Endothelial cell (in vitro differentiated cells): ENCODE measurements at regions not wholly inside any gene's neighbourhood (a gene's known extent, or its start where the extent isn't known, plus 50 kb on each side); places are given as distances from the start of the nearest gene placed in this dataset.

Source experiments
- DNase-seq: peaks from one replicate; pipeline ENCODE4 v3.0.0; 2021; ENCODE audit warnings: low spot score
- H3K27ac Mint-ChIP-seq: one replicate; pipeline ENCODE4 v1.8.0; 2021; ENCODE audit warnings: mixed read lengths, inconsistent platforms; ENCODE audit not compliant: unreplicated experiment
- H3K27me3 Mint-ChIP-seq: one replicate; pipeline ENCODE4 v1.8.0; 2021; ENCODE audit warnings: mild to moderate bottlenecking, moderate library complexity, mixed read lengths, inconsistent platforms; ENCODE audit not compliant: unreplicated experiment
- H3K36me3 Mint-ChIP-seq: one replicate; pipeline ENCODE4 v1.8.0; 2021; ENCODE audit warnings: mild to moderate bottlenecking, low read depth, mixed read lengths, inconsistent platforms; ENCODE audit not compliant: unreplicated experiment
- H3K4me1 Mint-ChIP-seq: one replicate; pipeline ENCODE4 v1.8.0; 2021; ENCODE audit warnings: mild to moderate bottlenecking, mixed read lengths, inconsistent platforms; ENCODE audit not compliant: unreplicated experiment
- H3K4me3 Mint-ChIP-seq: one replicate; pipeline ENCODE4 v1.8.0; 2021; ENCODE audit warnings: mild to moderate bottlenecking, mixed read lengths, inconsistent platforms; ENCODE audit not compliant: unreplicated experiment
- H3K9me3 Mint-ChIP-seq: one replicate; pipeline ENCODE4 v1.8.0; 2021; ENCODE audit warnings: mixed read lengths, inconsistent platforms; ENCODE audit not compliant: unreplicated experiment
- TF ChIP-seq, protein P1 (sequence below): fragments of 200-600 bp; sonication (generic); IDR thresholded peaks from one replicate; pipeline ENCODE4 v1.5.0; 2021; ENCODE audit warnings: antibody characterized with exemption; ENCODE audit not compliant: unreplicated experiment

DNA sequence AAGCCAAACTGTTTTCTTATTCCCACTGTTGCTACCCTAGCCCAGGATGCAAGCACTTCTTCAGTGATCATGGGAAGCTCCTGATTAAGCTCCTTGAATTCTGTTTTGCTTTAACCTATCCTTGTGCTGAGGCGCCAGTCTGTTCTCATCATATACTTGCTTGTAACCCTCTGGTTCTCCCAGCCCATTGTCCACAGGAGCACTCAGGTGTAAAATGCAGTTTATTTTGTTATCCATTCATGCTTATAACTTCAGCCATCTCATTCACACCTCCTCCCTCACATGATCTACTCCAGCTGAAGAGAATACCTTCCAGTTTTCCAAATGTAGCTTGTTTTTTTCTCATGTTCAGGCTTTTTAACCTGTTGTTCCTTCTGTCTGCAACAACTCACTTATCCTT lies 402.1 kb upstream of the BRINP1 start:
- Mint-ChIP-seq H3K27me3 (peaks cover 2% of the 10 kb centered on the region), H3K36me3 (no peaks in the 10 kb centered on the region), H3K4me3 (no peak overlapping the region), H3K9me3 (no peaks in the 10 kb centered on the region), H3K4me1 (peaks cover 14% of the 10 kb centered on the region), H3K27ac (no peak overlapping the region)
- no peak for DNase-seq
- TF ChIP-seq, protein P1, sequence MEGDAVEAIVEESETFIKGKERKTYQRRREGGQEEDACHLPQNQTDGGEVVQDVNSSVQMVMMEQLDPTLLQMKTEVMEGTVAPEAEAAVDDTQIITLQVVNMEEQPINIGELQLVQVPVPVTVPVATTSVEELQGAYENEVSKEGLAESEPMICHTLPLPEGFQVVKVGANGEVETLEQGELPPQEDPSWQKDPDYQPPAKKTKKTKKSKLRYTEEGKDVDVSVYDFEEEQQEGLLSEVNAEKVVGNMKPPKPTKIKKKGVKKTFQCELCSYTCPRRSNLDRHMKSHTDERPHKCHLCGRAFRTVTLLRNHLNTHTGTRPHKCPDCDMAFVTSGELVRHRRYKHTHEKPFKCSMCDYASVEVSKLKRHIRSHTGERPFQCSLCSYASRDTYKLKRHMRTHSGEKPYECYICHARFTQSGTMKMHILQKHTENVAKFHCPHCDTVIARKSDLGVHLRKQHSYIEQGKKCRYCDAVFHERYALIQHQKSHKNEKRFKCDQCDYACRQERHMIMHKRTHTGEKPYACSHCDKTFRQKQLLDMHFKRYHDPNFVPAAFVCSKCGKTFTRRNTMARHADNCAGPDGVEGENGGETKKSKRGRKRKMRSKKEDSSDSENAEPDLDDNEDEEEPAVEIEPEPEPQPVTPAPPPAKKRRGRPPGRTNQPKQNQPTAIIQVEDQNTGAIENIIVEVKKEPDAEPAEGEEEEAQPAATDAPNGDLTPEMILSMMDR: no peak

DNA sequence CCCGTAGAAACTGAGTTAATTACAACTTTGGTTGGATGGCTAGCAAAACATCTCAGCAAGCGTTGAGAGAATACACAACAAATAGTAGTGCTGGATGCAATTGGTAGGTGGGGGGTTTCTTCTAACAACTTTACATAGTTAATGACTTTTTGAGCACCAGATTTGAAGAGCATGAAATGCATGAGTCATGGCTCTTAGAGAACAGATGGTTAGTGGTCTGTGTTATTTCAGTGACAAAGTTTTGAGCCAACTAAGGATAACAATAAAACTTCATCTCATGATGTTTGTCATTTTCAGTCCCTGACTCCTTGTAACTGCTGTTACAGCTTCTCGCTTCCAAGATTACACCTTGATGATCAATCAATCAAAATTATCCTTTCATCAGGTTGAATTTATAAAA lies 399.0 kb upstream of the BRINP1 start:
- Mint-ChIP-seq H3K4me1 (no peaks in the 10 kb centered on the region), H3K27ac (no peak overlapping the region), H3K4me3 (no peak overlapping the region), H3K27me3 (peaks cover 2% of the 10 kb centered on the region), H3K36me3 (no peaks in the 10 kb centered on the region), H3K9me3 (no peaks in the 10 kb centered on the region)
- no peak for DNase-seq
- TF ChIP-seq, protein P1: no peak

DNA sequence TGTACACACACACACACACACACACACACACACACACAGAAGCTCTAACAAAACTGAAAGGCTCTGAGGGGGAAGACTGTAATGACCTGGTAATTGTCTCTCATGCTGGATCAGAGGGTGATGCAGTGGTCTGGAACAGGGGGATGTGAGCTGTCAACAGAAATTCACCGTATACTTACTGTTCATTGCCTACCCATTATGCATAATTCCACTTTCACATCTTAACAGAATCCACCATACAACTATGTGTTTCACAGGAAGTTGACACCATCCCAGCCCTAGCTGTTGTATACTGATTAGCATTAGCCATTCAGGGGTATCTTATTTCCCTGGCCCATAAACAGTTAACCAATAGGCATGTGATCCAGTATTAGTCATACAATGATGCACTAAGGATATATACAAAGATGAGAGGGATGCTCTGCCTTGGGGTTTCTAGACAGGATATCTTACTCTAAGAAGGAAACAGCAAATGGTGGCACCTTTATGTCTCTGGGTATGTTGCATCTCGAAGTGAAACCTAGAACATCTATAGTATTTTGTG lies 396.5 kb upstream of the BRINP1 start:
- TF ChIP-seq, protein P1: no peak
- Mint-ChIP-seq H3K4me3 (no peak overlapping the region), H3K27me3 (no peaks in the 10 kb centered on the region)

DNA sequence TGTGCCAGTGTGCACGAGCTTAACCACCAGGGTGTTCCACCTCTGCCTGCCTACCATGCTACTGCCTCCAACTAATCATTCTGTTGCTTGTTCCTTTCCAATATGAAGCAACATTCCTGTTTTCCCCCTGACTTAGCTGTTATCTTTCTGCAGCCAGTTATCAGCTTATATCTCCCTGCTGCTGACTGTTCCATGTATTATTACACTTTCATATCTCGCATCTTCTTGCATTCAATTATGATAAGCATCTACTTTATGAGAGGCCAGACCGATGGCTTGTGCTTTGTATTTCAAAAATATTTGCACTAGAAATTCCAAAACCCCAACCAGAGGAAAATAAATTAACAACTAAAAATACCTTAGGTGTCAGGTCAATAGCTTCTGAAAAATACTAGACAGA lies 394.0 kb upstream of the BRINP1 start:
- TF ChIP-seq, protein P1: no peak
- DNase-seq: no peak
- H3K4me3 Mint-ChIP-seq: no peak overlapping the region
- no peaks in the 10 kb centered on the region for H3K9me3 Mint-ChIP-seq
- H3K4me1 Mint-ChIP-seq: no peaks in the 10 kb centered on the region
- no peaks in the 10 kb centered on the region for H3K27me3 Mint-ChIP-seq
- no peak overlapping the region for H3K27ac Mint-ChIP-seq
- H3K36me3 Mint-ChIP-seq: no peaks in the 10 kb centered on the region

More for the DNA sequence above, 396.5 kb upstream of the BRINP1 start:
- no peak overlapping the region for H3K27ac Mint-ChIP-seq
- no peaks in the 10 kb centered on the region for H3K9me3 Mint-ChIP-seq
- H3K36me3 Mint-ChIP-seq: no peaks in the 10 kb centered on the region
- DNase-seq: no peak
- H3K4me1 Mint-ChIP-seq: no peaks in the 10 kb centered on the region

DNA sequence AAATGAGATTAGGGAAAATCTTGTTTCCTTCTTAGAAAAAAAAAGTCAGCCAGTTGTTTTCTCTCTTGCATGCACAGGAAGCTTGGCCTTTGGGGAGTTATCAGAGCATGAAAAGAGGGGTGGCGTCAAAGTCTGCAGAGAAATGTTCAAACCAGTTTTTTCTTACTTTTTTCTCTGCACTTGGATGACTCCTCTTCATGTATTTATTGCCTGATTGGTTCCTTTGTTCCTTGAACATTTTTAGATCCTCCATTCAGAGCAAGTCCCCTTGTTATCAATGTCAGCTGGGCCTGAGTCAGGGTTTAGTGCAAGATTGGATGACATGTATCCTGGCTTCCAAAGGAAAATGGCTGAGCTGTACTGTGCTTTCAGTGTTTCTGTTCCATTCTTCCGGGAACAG lies 392.6 kb upstream of the BRINP1 start:
- H3K9me3 Mint-ChIP-seq: no peaks in the 10 kb centered on the region
- H3K4me3 Mint-ChIP-seq: no peak overlapping the region
- TF ChIP-seq, protein P1: no peak
- H3K27me3 Mint-ChIP-seq: no peaks in the 10 kb centered on the region
- H3K4me1 Mint-ChIP-seq: no peaks in the 10 kb centered on the region
- DNase-seq: no peak
- H3K36me3 Mint-ChIP-seq: no peaks in the 10 kb centered on the region
- no peak overlapping the region for H3K27ac Mint-ChIP-seq
